ENCODE measurements at regions not wholly inside any gene's neighbourhood (a gene's known extent, or its start where the extent isn't known, plus 50 kb on each side); places are given as distances from the start of the nearest gene placed in this dataset.
A peak's percentile ranks its signal among the peaks of the same experiment; 100 is the strongest.
"Not testable (repeated sequence)": the region's sequence is repeated elsewhere in the genome, so short reads cannot be mapped to it uniquely, and the experiment has no call there.

- peak; percentile 0 for DNase-seq
Observed at GRCh38 chr16:33913601-33914000, 454.2 kb downstream of the TP53TG3F start.

GRCh38 chr16:33920761-33921545, 461.5 kb downstream of the TP53TG3F start:
- DNase-seq: not testable (repeated sequence)

DNA sequence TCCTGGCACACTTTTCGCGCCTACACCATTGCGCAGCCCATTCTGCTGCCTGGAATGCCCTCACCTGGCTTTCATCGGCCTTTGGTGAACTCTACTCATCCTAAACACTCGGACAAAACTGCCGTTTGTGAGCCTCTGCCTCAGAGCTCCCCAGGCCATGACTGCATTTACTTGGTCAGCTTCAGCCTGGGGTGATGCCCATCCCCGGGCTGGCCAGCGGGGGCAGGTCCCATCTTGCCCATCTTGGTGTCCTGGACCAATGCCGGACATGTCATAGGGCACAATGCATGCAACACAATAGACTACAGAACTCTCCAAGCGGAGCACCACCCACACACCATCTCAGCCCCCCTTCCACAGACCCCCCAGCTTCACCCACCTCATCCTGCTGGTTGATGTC, 463.5 kb downstream of the TP53TG3F start:
- DNase-seq: not testable (repeated sequence)

DNA sequence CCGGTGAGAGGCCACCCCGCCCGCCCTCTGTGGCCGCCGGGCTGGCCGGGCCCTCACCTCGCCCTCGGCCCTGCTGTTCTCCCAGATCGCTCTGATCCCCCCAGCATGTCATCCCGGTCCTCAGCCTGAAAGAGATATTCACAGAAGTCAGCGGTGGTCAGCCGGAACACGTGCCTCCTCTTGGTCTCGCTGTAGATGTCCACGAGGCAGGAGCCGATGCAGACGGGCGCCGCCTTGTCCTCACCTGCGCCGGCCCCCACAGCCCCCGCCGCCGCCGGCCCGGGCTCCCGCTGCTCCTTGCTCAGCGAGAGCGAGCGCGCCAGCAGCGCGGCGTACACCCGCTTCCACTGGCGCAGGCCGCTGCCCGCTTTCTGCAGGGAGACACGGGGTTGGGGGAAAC, 468.6 kb downstream of the TP53TG3F start:
- not testable (repeated sequence) for DNase-seq

DNA sequence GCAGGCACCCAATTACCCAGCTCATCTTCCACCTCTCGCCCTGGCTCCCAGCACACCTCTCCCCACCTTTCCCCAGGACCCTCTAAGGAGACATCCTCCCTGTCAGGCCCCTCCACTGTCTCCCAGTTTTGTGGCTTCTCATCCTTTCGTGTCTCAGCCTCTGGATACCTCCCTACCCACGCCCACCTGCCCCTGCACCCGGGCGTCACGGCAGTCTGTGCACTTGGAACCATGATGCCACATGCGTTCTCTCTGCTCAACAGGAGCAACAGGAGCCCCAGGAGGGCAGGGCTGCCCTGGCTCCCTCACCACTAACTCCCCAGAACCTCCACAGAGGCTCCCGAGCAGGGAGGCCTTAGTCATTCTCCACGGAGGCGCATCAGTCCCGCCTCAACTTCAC, 472.8 kb downstream of the TP53TG3F start:
- not testable (repeated sequence) for DNase-seq

DNA sequence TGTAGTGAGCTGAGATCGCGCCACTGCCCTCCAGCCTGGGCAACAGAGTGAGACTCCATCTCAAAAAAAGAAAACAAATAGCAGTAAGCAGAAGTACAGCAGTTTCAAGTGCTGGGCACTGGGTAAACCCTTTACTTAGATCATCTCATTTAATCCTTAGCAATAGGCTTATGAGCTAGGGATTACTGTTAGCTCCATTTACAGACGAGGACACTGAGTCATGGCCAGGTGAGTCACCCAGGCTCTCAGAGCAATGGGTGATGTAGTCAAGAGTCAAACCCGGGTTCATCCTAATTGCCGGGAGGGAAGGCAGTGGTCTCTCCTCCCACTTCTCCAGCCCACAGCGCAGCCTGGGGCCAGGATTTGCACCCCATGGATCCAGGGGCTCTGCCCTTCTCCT, 473.6 kb downstream of the TP53TG3F start:
- not testable (repeated sequence) for DNase-seq

DNA sequence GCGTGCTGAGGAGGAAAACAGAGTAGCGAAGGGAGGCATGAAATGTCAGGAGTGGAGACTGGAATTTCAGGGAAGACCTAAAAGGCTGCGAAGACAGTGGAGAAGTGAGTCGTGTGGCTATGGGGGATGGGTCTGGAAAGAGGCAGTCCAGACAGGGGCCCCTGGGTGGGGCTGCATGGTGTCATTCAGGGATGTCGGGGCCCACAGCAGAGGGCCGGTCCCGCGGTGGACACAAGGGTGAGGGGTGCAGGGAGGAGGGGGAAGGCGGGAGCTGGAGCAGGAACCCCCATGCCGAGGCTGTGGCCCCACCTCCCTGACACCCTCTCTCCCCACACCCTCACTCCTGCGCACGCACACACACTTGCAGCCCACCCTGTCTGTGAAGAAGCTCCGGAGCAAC, 476.4 kb downstream of the TP53TG3F start:
- DNase-seq: not testable (repeated sequence)

- not testable (repeated sequence) for DNase-seq
Observed at GRCh38 chr16:33938097-33938496, 478.7 kb downstream of the TP53TG3F start.

- not testable (repeated sequence) for DNase-seq
Observed at GRCh38 chr16:33961536-33961935, 502.1 kb downstream of the TP53TG3F start.

DNA sequence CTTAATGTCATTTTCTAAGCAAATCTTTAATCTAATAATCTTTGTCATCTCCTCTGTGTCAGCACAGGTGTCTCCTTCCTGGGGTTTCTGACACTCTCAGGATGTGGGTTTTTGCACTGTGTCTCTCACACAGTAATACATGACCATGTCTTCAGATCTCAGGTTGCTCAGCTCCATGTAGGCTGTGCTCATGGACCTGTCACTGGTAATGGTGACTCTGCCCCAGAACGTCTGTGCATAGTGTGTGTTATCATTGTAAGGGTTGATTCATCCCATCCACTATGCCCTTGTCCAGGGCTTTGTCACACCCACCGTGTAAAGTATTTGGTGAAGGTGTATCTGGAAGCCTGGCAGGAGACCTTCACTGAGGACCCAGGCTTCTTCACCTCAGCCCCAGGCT, 506.1 kb downstream of the TP53TG3F start:
- not testable (repeated sequence) for DNase-seq

DNA sequence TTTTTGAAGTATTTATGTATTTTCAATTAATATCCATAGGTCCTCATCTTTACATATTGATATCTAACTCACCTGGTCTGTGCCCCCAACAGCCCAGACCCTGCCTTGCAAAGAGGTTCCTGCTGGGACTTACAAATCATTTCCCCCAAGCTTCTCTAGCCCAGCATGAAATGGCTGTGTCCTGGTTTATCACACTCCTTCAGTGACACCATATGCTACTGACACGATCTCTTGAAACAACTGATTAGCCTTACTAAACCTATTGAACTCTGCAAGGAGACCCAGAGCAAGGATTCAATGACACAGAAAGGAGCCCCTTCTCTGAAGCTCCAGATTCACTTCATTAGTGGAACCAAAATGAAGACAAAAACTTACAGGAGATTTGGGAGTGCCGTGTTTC, 507.4 kb downstream of the TP53TG3F start:
- DNase-seq: not testable (repeated sequence)

- not testable (repeated sequence) for DNase-seq
Observed at GRCh38 chr16:33974557-33974956, 515.1 kb downstream of the TP53TG3F start.

DNA sequence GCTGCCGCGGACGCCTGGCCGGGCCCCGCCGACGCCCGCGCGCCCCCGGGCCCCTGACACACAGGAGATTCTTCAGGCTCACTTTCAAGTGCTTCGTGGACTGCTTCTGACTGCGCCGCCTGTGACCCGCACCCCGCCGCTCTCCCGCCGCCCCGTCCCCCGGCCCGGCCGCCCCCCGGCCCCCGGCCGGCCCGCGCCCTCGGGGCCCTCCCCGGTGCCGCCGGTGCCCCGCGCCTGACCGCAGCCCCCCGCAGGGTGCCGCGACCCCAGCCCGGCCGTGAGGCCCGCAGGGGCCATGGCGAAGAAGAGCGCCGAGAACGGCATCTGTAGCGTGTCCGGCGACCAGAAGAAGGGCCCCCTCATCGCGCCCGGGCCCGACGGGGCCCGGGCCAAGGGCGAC, 516.3 kb downstream of the TP53TG3F start:
- not testable (repeated sequence) for DNase-seq

GRCh38 chr16:33976521-33976920, 517.1 kb downstream of the TP53TG3F start:
- DNase-seq: not testable (repeated sequence)

GRCh38 chr16:33978784-33979183, 519.4 kb downstream of the TP53TG3F start:
- not testable (repeated sequence) for DNase-seq

DNA sequence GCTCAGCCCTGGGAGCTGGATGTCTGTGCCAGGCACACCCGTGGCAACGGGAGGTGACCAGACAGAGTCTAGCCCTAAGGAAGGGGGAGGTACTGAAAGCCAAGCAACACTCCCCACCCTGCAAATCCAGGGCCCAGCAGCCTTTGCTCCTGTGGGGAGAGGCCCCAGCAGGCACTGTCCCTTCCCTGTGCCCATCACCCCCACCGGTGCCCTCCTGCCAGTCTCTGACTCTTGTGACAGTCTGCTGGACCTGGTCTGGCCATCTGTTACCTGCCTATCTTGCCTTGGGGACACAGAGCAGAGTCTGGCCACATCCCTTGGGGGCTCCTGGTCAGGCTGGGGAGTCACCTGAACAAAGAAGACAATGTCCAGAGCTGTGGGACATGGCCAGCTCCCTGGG, 520.2 kb downstream of the TP53TG3F start:
- DNase-seq: not testable (repeated sequence)

DNA sequence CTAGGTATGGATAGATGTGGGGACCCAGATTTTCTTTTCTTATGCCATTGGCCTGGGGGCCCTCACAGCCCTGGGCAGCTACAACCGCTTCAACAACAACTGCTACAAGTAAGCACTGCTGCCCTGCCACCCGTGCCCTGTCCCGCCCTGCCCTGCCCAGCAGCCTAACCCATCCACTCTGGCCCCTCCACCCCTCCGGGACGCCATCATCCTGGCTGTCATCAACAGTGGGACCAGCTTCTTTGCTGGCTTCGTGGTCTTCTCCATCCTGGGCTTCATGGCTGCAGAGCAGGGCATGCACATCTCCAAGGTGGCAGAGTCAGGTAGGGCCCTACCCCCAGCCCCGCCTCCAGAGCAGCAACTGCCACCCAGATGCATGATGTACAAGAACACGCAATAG, 521.3 kb downstream of the TP53TG3F start:
- not testable (repeated sequence) for DNase-seq

DNA sequence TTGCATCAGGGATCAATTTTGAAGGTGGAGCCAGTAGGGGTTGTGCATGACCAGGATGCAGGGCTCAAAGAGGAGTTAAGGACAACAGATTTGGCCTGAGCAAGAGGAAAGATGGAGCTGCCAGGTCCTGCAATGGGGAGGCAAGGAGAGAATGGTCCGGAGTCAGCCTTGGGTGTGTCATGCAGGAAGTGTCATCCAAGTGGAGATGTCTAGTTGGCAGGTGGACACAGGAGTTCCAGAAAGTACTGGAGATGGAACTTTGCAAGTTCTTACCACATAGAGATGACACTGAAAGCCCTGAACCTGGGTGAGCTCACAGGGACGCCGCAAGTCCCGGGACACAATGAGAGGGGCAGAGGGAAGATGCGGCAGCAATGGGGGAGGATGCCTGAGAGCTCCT, 525.0 kb downstream of the TP53TG3F start:
- DNase-seq: not testable (repeated sequence)

- DNase-seq: not testable (repeated sequence)
Observed at GRCh38 chr16:33986521-33986920, 527.1 kb downstream of the TP53TG3F start.

- DNase-seq: not testable (repeated sequence)
Observed at GRCh38 chr16:33987348-33987963, 528.0 kb downstream of the TP53TG3F start.

GRCh38 chr16:33988012-33988411, 528.6 kb downstream of the TP53TG3F start:
- DNase-seq: not testable (repeated sequence)

- not testable (repeated sequence) for DNase-seq
Observed at GRCh38 chr16:33990488-33990887, 531.1 kb downstream of the TP53TG3F start.

GRCh38 chr16:33992513-33993177, 533.2 kb downstream of the TP53TG3F start:
- DNase-seq: not testable (repeated sequence)

- DNase-seq: not testable (repeated sequence)
Observed at GRCh38 chr16:33994207-33994606, 534.8 kb downstream of the TP53TG3F start.
